Osteocyte (in vitro differentiated cells): ENCODE measurements at regions not wholly inside any gene's neighbourhood (a gene's known extent, or its start where the extent isn't known, plus 50 kb on each side); places are given as distances from the start of the nearest gene placed in this dataset.
"Not testable (repeated sequence)": the region's sequence is repeated elsewhere in the genome, so short reads cannot be mapped to it uniquely, and the experiment has no call there.

Experiments used
- DNase-seq: peaks from one replicate; pipeline ENCODE4 v3.0.0; 2021; ENCODE audit warnings: mixed read lengths; ENCODE audit not compliant: unreplicated experiment; ENCODE audit errors: extremely low spot score
- H3K27ac Mint-ChIP-seq: one replicate; pipeline ENCODE4 v1.8.0; 2021; ENCODE audit warnings: mild to moderate bottlenecking, mixed read lengths; ENCODE audit not compliant: unreplicated experiment
- H3K27me3 Mint-ChIP-seq: one replicate; pipeline ENCODE4 v1.8.0; 2021; ENCODE audit warnings: mixed read lengths; ENCODE audit not compliant: unreplicated experiment
- H3K36me3 Mint-ChIP-seq: one replicate; pipeline ENCODE4 v1.8.0; 2021; ENCODE audit warnings: mixed read lengths; ENCODE audit not compliant: unreplicated experiment
- H3K4me1 Mint-ChIP-seq: one replicate; pipeline ENCODE4 v1.8.0; 2021; ENCODE audit warnings: mixed read lengths; ENCODE audit not compliant: unreplicated experiment
- H3K4me3 Mint-ChIP-seq: one replicate; pipeline ENCODE4 v1.8.0; 2021; ENCODE audit warnings: mild to moderate bottlenecking, moderate library complexity, mixed read lengths; ENCODE audit not compliant: unreplicated experiment
- H3K9me3 Mint-ChIP-seq: one replicate; pipeline ENCODE4 v1.8.0; 2021; ENCODE audit warnings: mixed read lengths; ENCODE audit not compliant: unreplicated experiment
- CTCF ChIP-seq: fragments of 200-600 bp; sonication (generic); IDR thresholded peaks from 2 replicates; pipeline ENCODE4 v1.5.0; 2021; ENCODE audit warnings: antibody characterized with exemption, mild to moderate bottlenecking, moderate library complexity

- peaks cover 4% of the 10 kb centered on the region for H3K27me3 Mint-ChIP-seq
- no peaks in the 10 kb centered on the region for H3K36me3 Mint-ChIP-seq
- no peak for DNase-seq
- H3K4me1 Mint-ChIP-seq = no peaks in the 10 kb centered on the region
- no peak overlapping the region for H3K27ac Mint-ChIP-seq
- no peak for TF ChIP-seq CTCF
- H3K4me3 Mint-ChIP-seq = no peak overlapping the region
- H3K9me3 Mint-ChIP-seq = no peaks in the 10 kb centered on the region
Observed at GRCh38 chr3:82448320-82448719, 686.9 kb upstream of the GBE1 start.

GRCh38 chr3:82428821-82429220 lies 667.4 kb upstream of the GBE1 start:
- not testable (repeated sequence) for H3K9me3 Mint-ChIP-seq, H3K4me1 Mint-ChIP-seq, DNase-seq, H3K27ac Mint-ChIP-seq, H3K36me3 Mint-ChIP-seq, H3K4me3 Mint-ChIP-seq
- H3K27me3 Mint-ChIP-seq = peaks cover 19% of the 10 kb centered on the region

- TF ChIP-seq CTCF = no peak
- Mint-ChIP-seq H3K4me3 (no peak overlapping the region), H3K27ac (no peak overlapping the region), H3K4me1 (no peaks in the 10 kb centered on the region), H3K27me3 (peaks cover 10% of the 10 kb centered on the region), H3K36me3 (no peaks in the 10 kb centered on the region), H3K9me3 (no peaks in the 10 kb centered on the region)
- no peak for DNase-seq
Observed at GRCh38 chr3:82424031-82424339, 662.5 kb upstream of the GBE1 start.

GRCh38 chr3:82423268-82424030 lies 662.0 kb upstream of the GBE1 start:
- no peak for DNase-seq
- no peaks in the 10 kb centered on the region for H3K36me3 Mint-ChIP-seq
- no peaks in the 10 kb centered on the region for H3K4me1 Mint-ChIP-seq
- TF ChIP-seq CTCF = no peak
- no peak overlapping the region for H3K4me3 Mint-ChIP-seq
- H3K9me3 Mint-ChIP-seq = no peaks in the 10 kb centered on the region
- peaks cover 6% of the 10 kb centered on the region for H3K27me3 Mint-ChIP-seq
- H3K27ac Mint-ChIP-seq = no peak overlapping the region

- DNase-seq = no peak
- Mint-ChIP-seq H3K36me3 (no peaks in the 10 kb centered on the region), H3K9me3 (no peaks in the 10 kb centered on the region), H3K27ac (no peak overlapping the region), H3K4me3 (no peak overlapping the region), H3K4me1 (peaks cover 8% of the 10 kb centered on the region), H3K27me3 (peaks cover 6% of the 10 kb centered on the region)
- TF ChIP-seq CTCF = no peak
Observed at GRCh38 chr3:82416830-82417229, 655.4 kb upstream of the GBE1 start.

- Mint-ChIP-seq H3K27me3 (peaks cover 6% of the 10 kb centered on the region), H3K9me3 (no peaks in the 10 kb centered on the region), H3K27ac (no peak overlapping the region), H3K4me3 (no peak overlapping the region), H3K36me3 (no peaks in the 10 kb centered on the region), H3K4me1 (peaks cover 8% of the 10 kb centered on the region)
- no peak for DNase-seq
- no peak for TF ChIP-seq CTCF
Observed at GRCh38 chr3:82416349-82416748, 654.9 kb upstream of the GBE1 start.
